Liver (tissue), 7 donors: ENCODE measurements at regions not wholly inside any gene's neighbourhood (a gene's known extent, or its start where the extent isn't known, plus 50 kb on each side); places are given as distances from the start of the nearest gene placed in this dataset.

Experiments
- DNase-seq: peaks from one replicate; pipeline ENCODE4 v3.0.0-alpha.2; 2017; ENCODE audit warnings: low spot score
- H3K27ac ChIP-seq, 2 donors: one replicate each; pipeline ENCODE4 v1.7.0; 2013; ENCODE audit warnings: inconsistent platforms in 2 of 2, low read length in 2 of 2, control low read depth in 1 of 2, low read depth in 1 of 2, mild to moderate bottlenecking in 1 of 2
- H3K27me3 ChIP-seq, 4 donors: one replicate each; pipeline versions ENCODE4 v1.6.1 to v1.7.0; 2013; ENCODE audit warnings: low read length in 3 of 4, inconsistent platforms in 1 of 4, mild to moderate bottlenecking in 1 of 4, moderate library complexity in 1 of 4; ENCODE audit not compliant: control insufficient read depth in 4 of 4, insufficient read depth in 4 of 4
- H3K36me3 ChIP-seq, 4 donors: one replicate each; pipeline versions ENCODE4 v1.6.1 to v1.7.0; 2013; ENCODE audit warnings: low read length in 3 of 4, mild to moderate bottlenecking in 3 of 4, low read depth in 1 of 4, moderate library complexity in 1 of 4; ENCODE audit not compliant: control insufficient read depth in 4 of 4, insufficient read depth in 3 of 4
- H3K4me1 ChIP-seq, 4 donors: one replicate each; pipeline versions ENCODE4 v1.6.1 to v1.7.0; 2013; ENCODE audit warnings: low read length in 3 of 4, mild to moderate bottlenecking in 3 of 4, moderate library complexity in 1 of 4; ENCODE audit not compliant: control insufficient read depth in 4 of 4, insufficient read depth in 4 of 4
- H3K4me3 ChIP-seq, 3 donors: one replicate each; pipeline versions ENCODE4 v1.6.1 to v1.7.0; 2013; ENCODE audit warnings: low read length in 3 of 3, control low read depth in 1 of 3, low read depth in 1 of 3, mild to moderate bottlenecking in 1 of 3
- H3K9ac ChIP-seq, 2 donors: one replicate each; pipeline ENCODE4 v1.7.0; 2013; ENCODE audit warnings: low read length in 2 of 2, mild to moderate bottlenecking in 2 of 2, moderate library complexity in 2 of 2, control low read depth in 1 of 2, low read depth in 1 of 2
- H3K9me3 ChIP-seq, 4 donors: one replicate each; pipeline versions ENCODE4 v1.6.1 to v1.7.0; 2013; ENCODE audit warnings: low read length in 3 of 4; ENCODE audit not compliant: control insufficient read depth in 4 of 4
- FOXA1 ChIP-seq: IDR thresholded peaks from 2 replicates; pipeline ENCODE4 v1.6.1; 2016; ENCODE audit warnings: antibody characterized with exemption
- GABPA ChIP-seq, 2 donors: IDR thresholded peaks in 1 of 2; conservative IDR thresholded peaks in 1 of 2; 2 replicates each; pipeline ENCODE4 v1.6.1; 2016; ENCODE audit warnings: antibody characterized with exemption in 2 of 2, mild to moderate bottlenecking in 1 of 2, moderate library complexity in 1 of 2
- JUND ChIP-seq, 2 donors: IDR thresholded peaks; 2 replicates each; pipeline ENCODE4 v1.6.1; 2016; ENCODE audit warnings: antibody characterized with exemption in 2 of 2
- NR2F2 ChIP-seq: IDR thresholded peaks from 2 replicates; pipeline ENCODE4 v1.6.1; 2016; ENCODE audit warnings: antibody characterized with exemption
- RAD21 ChIP-seq, 2 donors: IDR thresholded peaks; 2 replicates each; pipeline ENCODE4 v1.6.1; 2016; ENCODE audit warnings: antibody characterized with exemption in 2 of 2, mild to moderate bottlenecking in 2 of 2
- SP1 ChIP-seq: IDR thresholded peaks from 2 replicates; pipeline ENCODE4 v1.6.1; 2018; ENCODE audit warnings: antibody characterized with exemption, mild to moderate bottlenecking
- YY1 ChIP-seq: IDR thresholded peaks from 2 replicates; pipeline ENCODE4 v1.6.1; 2016; ENCODE audit warnings: antibody characterized with exemption, mild to moderate bottlenecking
- ZBTB33 ChIP-seq: IDR thresholded peaks from 2 replicates; pipeline ENCODE4 v1.6.1; 2016; ENCODE audit warnings: antibody characterized with exemption
- WGBS: extraction: QIAGEN DNeasy Blood & Tissue Kit; methylation state at CpG from one replicate; pipeline ENCODE4 v1.1.7; 2013; 5-methylcytosine and 5-hydroxymethylcytosine counted together
- TF ChIP-seq, protein P1 (sequence below): IDR thresholded peaks from 2 replicates; pipeline ENCODE4 v1.6.1; 2016; ENCODE audit warnings: antibody characterized with exemption
- TF ChIP-seq, protein P2 (sequence below): IDR thresholded peaks from 2 replicates; pipeline ENCODE4 v1.6.1; 2016; ENCODE audit warnings: antibody characterized with exemption, mild to moderate bottlenecking
- donor health status: healthy.
- donor health status: healthy.
- donor health status: healthy.
- donor health status: healthy.

DNA sequence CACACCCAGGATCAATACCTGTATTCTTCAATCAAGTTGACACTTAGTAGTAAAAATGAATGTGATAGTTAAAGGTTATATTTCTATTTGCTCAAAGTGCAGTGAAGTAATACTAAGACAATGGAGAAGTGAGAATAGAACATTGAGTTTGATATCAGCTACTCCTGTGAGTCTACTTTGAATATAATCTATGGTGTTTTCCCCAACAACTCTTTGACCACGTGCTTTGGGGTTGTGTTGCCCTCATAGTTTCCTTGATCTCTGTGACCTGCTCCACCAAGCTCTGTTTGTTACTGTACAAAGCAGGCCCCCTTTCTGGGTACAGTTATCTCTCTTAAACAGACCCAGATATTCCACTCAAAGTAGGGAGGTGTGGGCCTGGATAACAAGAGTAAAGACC, 222.9 kb downstream of the GALR1 start:
- TF ChIP-seq, protein P1, sequence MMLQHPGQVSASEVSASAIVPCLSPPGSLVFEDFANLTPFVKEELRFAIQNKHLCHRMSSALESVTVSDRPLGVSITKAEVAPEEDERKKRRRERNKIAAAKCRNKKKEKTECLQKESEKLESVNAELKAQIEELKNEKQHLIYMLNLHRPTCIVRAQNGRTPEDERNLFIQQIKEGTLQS, result no peak
- TF ChIP-seq FOXA1, result no peak
- TF ChIP-seq YY1, result no peak
- DNase-seq, result no peak
- H3K9me3 ChIP-seq, result no peaks in the 10 kb centered on the region
- no peaks in the 10 kb centered on the region for H3K36me3 ChIP-seq
- H3K9ac ChIP-seq, result no peak overlapping the region
- H3K27ac ChIP-seq, result no peak overlapping the region
- H3K4me1 ChIP-seq, result no peaks in the 10 kb centered on the region
- peaks cover 0 to 3% (median under 1%) of the 10 kb centered on the region in 4 donors for H3K27me3 ChIP-seq
- no peak overlapping the region for H3K4me3 ChIP-seq
- WGBS, result 73% methylated on average over 1 of the region's 1 CpG

GRCh38 chr18:77478646-77479442, 229.2 kb downstream of the GALR1 start:
- no peaks in the 10 kb centered on the region for H3K36me3 ChIP-seq
- 38% methylated on average over 9 of the region's 9 CpGs for WGBS
- TF ChIP-seq RAD21 (IDR thresholded peaks at IDR 0.05) (peak; percentile 27 to 54), YY1 (no peak), ZBTB33 (no peak), JUND (IDR thresholded peaks at IDR 0.05) (peak in 1 of 2 donors; percentile 57), SP1 (peak; percentile 22), GABPA (IDR thresholded peaks at IDR 0.05 in 1 of 2, conservative IDR thresholded peaks at IDR 0.05 in 1 of 2) (no peak)
- no peak overlapping the region for H3K9ac ChIP-seq
- H3K27ac ChIP-seq, result no peak overlapping the region
- H3K27me3 ChIP-seq, result peaks cover 0 to 3% (median 0%) of the 10 kb centered on the region in 4 donors
- no peaks in the 10 kb centered on the region for H3K4me1 ChIP-seq
- no peak for DNase-seq
- H3K4me3 ChIP-seq, result no peak overlapping the region
- no peaks in the 10 kb centered on the region for H3K9me3 ChIP-seq

DNA sequence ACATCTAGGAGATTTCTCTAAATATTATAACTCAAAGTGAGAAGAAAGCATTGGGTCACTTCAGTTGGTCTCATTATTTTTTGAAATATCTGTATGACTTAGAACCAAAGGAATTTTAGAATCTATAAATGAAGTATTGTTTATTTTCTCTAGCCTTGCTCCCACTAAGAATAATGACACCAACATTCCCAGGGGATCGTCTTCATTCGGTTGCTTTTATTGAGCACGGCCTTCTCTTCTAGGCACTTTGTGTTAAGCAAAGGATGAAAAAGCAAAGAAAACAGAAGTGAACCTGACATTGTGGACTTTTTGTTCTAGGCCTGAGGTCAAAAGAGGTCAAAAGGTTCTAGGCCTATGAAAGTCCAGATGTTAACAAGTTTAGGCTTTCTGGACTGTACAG, 231.9 kb downstream of the GALR1 start:
- H3K4me3 ChIP-seq, result no peak overlapping the region
- no peak overlapping the region for H3K9ac ChIP-seq
- WGBS, result 87% methylated on average over 3 of the region's 3 CpGs
- no peak overlapping the region for H3K27ac ChIP-seq
- peaks cover 0 to 8% (median 0%) of the 10 kb centered on the region in 4 donors for H3K27me3 ChIP-seq
- H3K4me1 ChIP-seq, result no peaks in the 10 kb centered on the region
- H3K9me3 ChIP-seq, result peaks cover 0 to 4% (median under 1%) of the 10 kb centered on the region in 4 donors
- TF ChIP-seq, protein P2, sequence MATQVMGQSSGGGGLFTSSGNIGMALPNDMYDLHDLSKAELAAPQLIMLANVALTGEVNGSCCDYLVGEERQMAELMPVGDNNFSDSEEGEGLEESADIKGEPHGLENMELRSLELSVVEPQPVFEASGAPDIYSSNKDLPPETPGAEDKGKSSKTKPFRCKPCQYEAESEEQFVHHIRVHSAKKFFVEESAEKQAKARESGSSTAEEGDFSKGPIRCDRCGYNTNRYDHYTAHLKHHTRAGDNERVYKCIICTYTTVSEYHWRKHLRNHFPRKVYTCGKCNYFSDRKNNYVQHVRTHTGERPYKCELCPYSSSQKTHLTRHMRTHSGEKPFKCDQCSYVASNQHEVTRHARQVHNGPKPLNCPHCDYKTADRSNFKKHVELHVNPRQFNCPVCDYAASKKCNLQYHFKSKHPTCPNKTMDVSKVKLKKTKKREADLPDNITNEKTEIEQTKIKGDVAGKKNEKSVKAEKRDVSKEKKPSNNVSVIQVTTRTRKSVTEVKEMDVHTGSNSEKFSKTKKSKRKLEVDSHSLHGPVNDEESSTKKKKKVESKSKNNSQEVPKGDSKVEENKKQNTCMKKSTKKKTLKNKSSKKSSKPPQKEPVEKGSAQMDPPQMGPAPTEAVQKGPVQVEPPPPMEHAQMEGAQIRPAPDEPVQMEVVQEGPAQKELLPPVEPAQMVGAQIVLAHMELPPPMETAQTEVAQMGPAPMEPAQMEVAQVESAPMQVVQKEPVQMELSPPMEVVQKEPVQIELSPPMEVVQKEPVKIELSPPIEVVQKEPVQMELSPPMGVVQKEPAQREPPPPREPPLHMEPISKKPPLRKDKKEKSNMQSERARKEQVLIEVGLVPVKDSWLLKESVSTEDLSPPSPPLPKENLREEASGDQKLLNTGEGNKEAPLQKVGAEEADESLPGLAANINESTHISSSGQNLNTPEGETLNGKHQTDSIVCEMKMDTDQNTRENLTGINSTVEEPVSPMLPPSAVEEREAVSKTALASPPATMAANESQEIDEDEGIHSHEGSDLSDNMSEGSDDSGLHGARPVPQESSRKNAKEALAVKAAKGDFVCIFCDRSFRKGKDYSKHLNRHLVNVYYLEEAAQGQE, result no peak
- TF ChIP-seq NR2F2, result no peak
- no peak for TF ChIP-seq SP1
- TF ChIP-seq YY1, result no peak
- H3K36me3 ChIP-seq, result no peaks in the 10 kb centered on the region
- DNase-seq, result no peak
